ENCODE measurements at regions not wholly inside any gene's neighbourhood (a gene's known extent, or its start where the extent isn't known, plus 50 kb on each side); places are given as distances from the start of the nearest gene placed in this dataset.

DNA sequence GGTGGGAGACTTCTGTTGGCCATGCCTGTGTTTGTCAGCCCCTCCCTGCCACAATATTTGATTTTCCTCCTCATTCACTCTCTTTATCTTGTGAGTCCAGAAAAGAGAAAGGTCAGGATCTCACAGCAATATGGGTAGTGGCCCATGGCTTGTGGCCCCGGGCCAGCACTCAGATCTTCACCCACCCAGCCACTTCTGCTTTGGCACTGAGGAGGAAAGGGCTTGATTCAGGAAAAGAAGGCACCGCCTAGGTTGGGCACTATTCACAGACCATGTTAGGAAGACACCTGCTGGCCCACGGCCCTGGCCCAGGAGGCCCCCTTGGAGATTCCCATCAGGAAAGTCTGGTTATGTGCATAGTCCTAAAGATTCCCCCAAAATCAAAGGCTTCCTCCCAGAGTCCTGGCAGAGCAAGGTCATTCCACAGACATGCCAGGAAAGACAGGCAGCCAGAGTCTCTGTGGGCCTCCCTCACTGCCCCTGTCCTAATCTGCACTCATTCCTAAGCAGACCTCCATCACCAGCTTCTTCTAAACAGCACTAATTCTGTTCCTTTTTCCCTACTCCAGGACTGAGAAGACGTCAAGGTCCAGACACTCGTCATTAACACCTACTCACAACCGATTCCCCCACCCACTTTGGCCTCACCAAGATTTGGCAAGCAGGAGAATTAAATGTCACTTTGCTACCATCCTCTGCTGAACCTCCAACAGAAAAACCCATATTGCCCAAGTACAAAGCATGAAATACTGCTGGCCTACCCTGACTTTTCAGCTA lies 179.3 kb downstream of the DEPDC1B start:
- ATAC-seq: peak; percentile 51
- intact Hi-C loops (cut with DNase I): no loop called here
- no peak for DNase-seq (ENCODE audit: missing footprints)

DNA sequence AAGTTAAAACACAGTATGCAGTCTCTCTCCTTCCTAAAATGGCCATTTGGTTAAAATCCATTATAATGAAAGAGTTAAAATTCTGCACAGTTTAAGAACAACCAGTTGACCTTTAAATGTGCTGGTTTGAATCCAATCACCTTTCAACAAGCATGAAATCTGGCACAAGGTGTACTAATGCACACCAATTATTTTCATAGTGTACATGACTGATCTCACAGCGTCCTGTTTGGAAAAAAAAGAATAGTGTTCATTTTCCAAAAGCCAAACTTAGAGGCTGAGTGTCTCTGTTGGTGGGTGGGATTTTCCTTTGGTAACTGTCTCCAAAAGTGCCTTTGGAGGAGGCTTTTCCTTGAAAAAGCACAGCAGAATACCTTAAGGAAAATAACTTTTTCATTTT lies 180.6 kb downstream of the DEPDC1B start:
- ATAC-seq (peak; percentile 75), DNase-seq (ENCODE audit: missing footprints) (no peak)
- intact Hi-C loops (cut with DNase I): no loop called here

- intact Hi-C loops (cut with DNase I): no loop called here
- ATAC-seq: no peak
- DNase-seq (ENCODE audit: missing footprints): no peak
Observed at GRCh38 chr5:60517850-60518249, 182.1 kb downstream of the DEPDC1B start.

GRCh38 chr5:60517094-60517694 lies 182.8 kb downstream of the DEPDC1B start:
- DNase-seq (ENCODE audit: missing footprints) (no peak), ATAC-seq (no peak)
- intact Hi-C loops (cut with DNase I): no loop called here

- ATAC-seq: no peak
- intact Hi-C loops (cut with DNase I): no loop called here
- peak; percentile 45 for DNase-seq (ENCODE audit: missing footprints)
Observed at GRCh38 chr5:60516688-60517087, 183.3 kb downstream of the DEPDC1B start.

DNA sequence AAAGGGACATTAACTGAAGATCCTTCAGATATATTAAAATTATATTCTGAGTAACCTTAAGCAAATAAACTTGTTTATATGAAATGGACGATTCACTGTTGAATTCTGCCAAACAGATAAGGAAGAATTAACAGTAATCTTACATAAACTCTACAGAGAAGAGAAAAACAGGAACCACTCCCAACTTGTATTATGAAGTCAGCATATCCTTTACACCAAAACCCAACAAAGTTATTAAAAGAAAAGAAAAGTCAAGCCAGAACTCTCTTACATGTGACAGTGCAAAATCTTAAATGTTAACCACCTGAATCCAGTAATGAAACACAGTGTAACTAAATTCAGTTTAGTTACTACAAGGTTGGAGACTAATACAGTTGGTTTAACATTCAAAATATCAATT lies 185.8 kb downstream of the DEPDC1B start:
- ATAC-seq: no peak
- intact Hi-C loops (cut with DNase I): no loop called here
- DNase-seq (ENCODE audit: missing footprints): no peak

GRCh38 chr5:60512117-60512516 lies 187.8 kb downstream of the DEPDC1B start:
- intact Hi-C loops (cut with DNase I): no loop called here
- no peak for ATAC-seq

DNA sequence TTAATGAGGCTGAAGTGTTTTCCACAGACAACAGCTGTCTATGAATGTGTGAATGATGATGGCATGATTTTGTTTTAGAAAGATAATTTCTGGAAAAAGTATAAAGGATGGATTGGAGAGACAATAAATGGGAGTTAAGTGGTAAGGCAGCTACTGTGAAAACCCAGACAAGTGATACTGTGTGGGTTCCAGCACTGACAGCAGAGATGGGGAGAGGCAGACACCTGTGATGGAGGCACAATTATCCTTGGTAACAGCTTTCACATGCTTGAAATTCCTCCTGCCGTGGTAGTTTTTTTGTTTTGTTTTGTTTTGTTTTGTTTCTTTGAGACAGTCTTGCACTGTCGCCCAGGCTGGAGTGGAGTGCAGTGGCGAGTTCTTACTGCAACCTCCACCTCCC lies 189.3 kb downstream of the DEPDC1B start:
- intact Hi-C loops (cut with DNase I): no loop called here
- ATAC-seq (no peak), DNase-seq (ENCODE audit: missing footprints) (no peak)

More at GRCh38 chr5:60512117-60512516, 187.8 kb downstream of the DEPDC1B start:
- DNase-seq (ENCODE audit: missing footprints): no peak

GRCh38 chr5:60510049-60510448 lies 189.9 kb downstream of the DEPDC1B start:
- DNase-seq (ENCODE audit: missing footprints) (no peak), ATAC-seq (no peak)
- intact Hi-C loops (cut with DNase I): no loop called here

GRCh38 chr5:60509519-60509918 lies 190.4 kb downstream of the DEPDC1B start:
- ATAC-seq (no peak), DNase-seq (ENCODE audit: missing footprints) (no peak)
- intact Hi-C loops (cut with DNase I): no loop called here

- no peak for ATAC-seq
- intact Hi-C loops (cut with DNase I): no loop called here
Observed at GRCh38 chr5:60507687-60508086, 192.3 kb downstream of the DEPDC1B start.

GRCh38 chr5:60505373-60506171 lies 194.4 kb downstream of the DEPDC1B start:
- no peak for ATAC-seq
- DNase-seq (ENCODE audit: missing footprints): no peak
- intact Hi-C loops (cut with DNase I): no loop called here

More at GRCh38 chr5:60507687-60508086, 192.3 kb downstream of the DEPDC1B start:
- DNase-seq (ENCODE audit: missing footprints): no peak

- intact Hi-C loops (cut with DNase I): no loop called here
- DNase-seq (ENCODE audit: missing footprints) (no peak), ATAC-seq (no peak)
Observed at GRCh38 chr5:60504342-60504741, 195.6 kb downstream of the DEPDC1B start.

DNA sequence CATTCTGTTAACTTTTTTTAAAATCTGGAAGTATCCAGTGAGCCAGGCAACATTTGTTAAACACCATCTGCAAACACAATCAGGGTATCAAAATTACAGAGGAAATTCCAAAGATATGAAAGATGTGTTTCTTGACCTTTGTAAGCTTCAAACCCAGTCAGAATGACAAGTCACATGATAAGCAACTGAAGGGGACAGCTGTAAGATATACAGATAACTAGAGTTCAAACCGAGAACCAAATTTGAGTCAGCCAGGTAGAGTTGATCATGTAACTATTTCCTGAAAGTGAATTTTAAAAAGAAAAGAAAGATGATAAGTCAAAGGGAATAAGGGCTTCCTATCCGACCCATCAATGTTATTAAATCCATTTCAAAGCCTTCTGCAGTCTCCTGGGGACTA lies 196.2 kb downstream of the DEPDC1B start:
- intact Hi-C loops (cut with DNase I): no loop called here
- ATAC-seq: no peak
- DNase-seq (ENCODE audit: missing footprints): no peak

DNA sequence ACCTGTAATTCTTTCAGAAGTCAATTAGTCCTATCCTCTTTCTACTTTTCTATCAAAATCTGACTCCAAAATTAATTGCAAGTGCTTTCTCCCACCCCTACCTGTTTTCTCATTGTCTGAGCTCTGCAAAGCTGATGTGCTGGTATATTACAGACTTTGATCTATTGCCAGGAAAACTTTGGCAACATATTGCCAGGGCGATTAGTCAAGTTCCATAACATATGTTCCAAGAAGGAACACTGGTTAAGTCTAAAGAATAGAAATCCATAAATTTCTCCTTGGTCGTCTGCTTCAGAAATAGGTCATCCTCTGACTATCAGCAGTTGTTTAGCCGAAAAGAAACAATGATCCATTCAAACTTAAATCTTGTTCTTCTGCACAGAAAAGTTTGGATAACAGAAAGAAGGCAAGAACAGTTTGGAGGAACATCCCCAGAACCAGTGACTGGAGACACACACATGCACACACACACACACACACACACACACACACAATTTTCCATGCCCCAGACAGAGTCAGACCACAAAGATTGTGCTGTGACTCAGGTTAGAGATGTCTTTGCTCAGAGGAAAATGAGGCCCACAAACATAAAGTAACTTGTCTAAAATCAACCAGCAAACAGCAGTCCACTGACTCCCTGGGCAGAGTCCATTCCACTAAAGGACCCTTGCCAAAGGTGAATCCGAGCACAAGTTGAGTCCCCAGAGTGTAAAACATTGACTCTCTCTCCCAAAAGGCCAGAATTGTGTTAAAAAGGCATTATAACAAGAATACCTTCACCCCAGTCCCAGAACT lies 202.1 kb downstream of the DEPDC1B start:
- ATAC-seq (no peak), DNase-seq (ENCODE audit: missing footprints) (no peak)
- intact Hi-C loops (cut with DNase I): no loop called here

DNA sequence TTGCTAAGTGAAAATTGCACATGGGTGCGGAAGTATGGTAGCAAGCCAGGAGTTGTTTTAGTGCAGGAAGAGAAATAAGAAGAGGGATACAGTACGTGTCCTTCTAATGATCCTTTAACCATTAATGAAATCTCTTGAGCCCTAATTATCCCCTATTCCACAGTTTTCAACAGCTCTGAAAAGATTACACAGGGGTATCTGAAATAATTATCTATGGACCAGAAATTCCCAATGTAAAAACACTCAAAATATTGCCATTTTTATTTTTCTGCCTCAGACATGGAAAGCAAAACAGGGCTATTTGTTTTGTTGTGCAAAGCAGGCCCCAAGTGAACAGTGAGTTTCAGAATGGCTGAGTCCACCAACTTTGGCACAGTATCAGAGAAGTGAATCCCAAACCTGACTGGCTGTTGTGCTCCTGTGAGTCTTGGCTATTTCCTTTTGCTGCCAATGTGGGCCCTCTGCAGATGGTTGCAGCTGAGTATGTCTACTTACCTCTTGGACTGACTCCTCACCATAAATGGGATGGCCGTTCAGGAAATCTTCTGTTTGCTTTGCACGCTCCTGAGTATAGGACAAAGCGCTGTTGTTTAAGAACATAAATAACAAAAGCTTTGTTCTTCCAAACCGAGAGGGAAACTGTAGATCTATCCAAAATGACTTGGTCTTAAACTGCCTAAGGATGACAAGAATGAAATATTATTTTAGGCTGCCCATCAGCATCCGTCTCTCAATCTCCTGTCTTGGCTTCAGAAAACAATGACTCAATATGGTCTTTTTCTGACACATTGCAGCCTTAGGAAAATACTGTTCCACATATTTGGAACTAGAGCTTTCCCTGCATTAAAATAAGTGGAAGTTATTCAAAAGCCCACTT lies 204.1 kb downstream of the DEPDC1B start:
- intact Hi-C loops (cut with DNase I): no loop called here
- ATAC-seq: no peak
- DNase-seq (ENCODE audit: missing footprints): no peak

DNA sequence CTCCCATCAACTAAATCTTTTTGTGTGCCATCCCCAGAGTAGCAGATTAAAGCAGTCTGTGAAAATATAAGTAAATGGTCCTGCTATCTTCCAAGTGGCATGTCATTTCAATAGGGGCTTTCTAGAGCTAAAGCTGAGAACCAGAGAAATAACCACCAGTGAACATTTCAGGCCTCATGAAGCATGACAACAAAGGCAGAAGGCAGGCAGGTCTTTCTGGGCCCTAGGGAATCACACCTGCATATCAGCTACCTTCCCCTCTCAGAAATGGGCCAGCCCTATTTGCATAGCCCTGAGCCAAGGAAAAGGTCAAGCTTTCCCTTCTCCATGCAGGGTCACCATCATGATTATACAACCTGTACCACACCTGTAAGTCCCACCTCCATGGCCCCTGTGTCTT lies 205.3 kb downstream of the DEPDC1B start:
- intact Hi-C loops (cut with DNase I): no loop called here
- ATAC-seq (no peak), DNase-seq (ENCODE audit: missing footprints) (no peak)

- intact Hi-C loops (cut with DNase I): no loop called here
- no peak for DNase-seq (ENCODE audit: missing footprints)
- no peak for ATAC-seq
Observed at GRCh38 chr5:60494144-60494543, 205.8 kb downstream of the DEPDC1B start.

All from Right ventricle myocardium inferior (tissue), 1 donor.